SK-N-SH (cell line): ENCODE measurements at regions not wholly inside any gene's neighbourhood (a gene's known extent, or its start where the extent isn't known, plus 50 kb on each side); places are given as distances from the start of the nearest gene placed in this dataset.

Experiments
- CTCF ChIA-PET: fragments of 300-600, 350-600 bp; formaldehyde crosslinking; extraction: SDS; loops from one replicate; lab custom pipeline; 2021; lab: Yijun Ruan, JAX
- POLR2A ChIA-PET: fragments of 350-600 bp; sonication (Branson Sonifier 250); formaldehyde crosslinking; extraction: SDS; loops from one replicate; lab custom pipeline; 2020; ENCODE audit warnings: antibody characterized with exemption, inconsistent platforms; lab: Yijun Ruan, JAX
- DNase-seq: peaks from one replicate; pipeline ENCODE4 v3.0.0; 2012
- H2AFZ ChIP-seq: fragments of 200-600 bp; sonication (generic); 2 replicates; pipeline ENCODE4 v1.8.1; 2016; ENCODE audit warnings: antibody characterized with exemption, mild to moderate bottlenecking, low read depth
- H3F3A ChIP-seq: fragments of 200-600 bp; sonication (generic); replicated peaks from 2 replicates; pipeline ENCODE3; 2016; ENCODE audit warnings: antibody characterized with exemption, mild to moderate bottlenecking; ENCODE audit not compliant: insufficient read depth
- H3K27ac ChIP-seq, 2 experiments: fragments of 200-500 bp in 1 of 2; fragments of 200-600 bp in 1 of 2; sonication (Bioruptor generic) in 1 of 2; sonication (generic), shearing (Covaris generic) in 1 of 2; 2 replicates each; pipeline versions ENCODE4 v1.5.1 to v1.6.1; 2014 to 2016; ENCODE audit warnings: low read depth in 2 of 2, inconsistent platforms in 1 of 2, low read length in 1 of 2, mild to moderate bottlenecking in 1 of 2, mixed read lengths in 1 of 2
- H3K27me3 ChIP-seq: fragments of 200-600 bp; sonication (generic), shearing (Covaris generic); 2 replicates; pipeline ENCODE4 v1.6.1; 2016; ENCODE audit warnings: mixed run types; ENCODE audit not compliant: insufficient read depth
- H3K36me3 ChIP-seq, 2 experiments: fragments of 200-500 bp in 1 of 2; fragments of 200-600 bp in 1 of 2; sonication (Bioruptor generic) in 1 of 2; sonication (generic) in 1 of 2; replicated peaks in 1 of 2; 2 replicates each; pipeline versions ENCODE3 to v1.5.1; 2014 to 2016; ENCODE audit warnings: low read length in 1 of 2, mild to moderate bottlenecking in 1 of 2; ENCODE audit not compliant: insufficient read depth in 2 of 2, control insufficient read depth in 1 of 2
- H3K4me1 ChIP-seq, 2 experiments: fragments of 200-500 bp in 1 of 2; fragments of 200-600 bp in 1 of 2; sonication (Bioruptor generic) in 1 of 2; sonication (generic), shearing (Covaris generic) in 1 of 2; 2 replicates each; pipeline versions ENCODE4 v1.5.1 to v1.6.1; 2014 to 2016; ENCODE audit warnings: low read depth in 1 of 2, low read length in 1 of 2, mixed run types in 1 of 2; ENCODE audit not compliant: insufficient read depth in 2 of 2, control insufficient read depth in 1 of 2
- H3K4me2 ChIP-seq: fragments of 200-600 bp; sonication (generic), shearing (Covaris generic); 2 replicates; pipeline ENCODE4 v1.6.1; 2017; ENCODE audit warnings: mixed run types
- H3K4me3 ChIP-seq, 2 experiments: fragments of 200-500 bp in 1 of 2; fragments of 200-600 bp in 1 of 2; sonication (Bioruptor generic) in 1 of 2; sonication (generic), shearing (Covaris generic) in 1 of 2; 2 replicates each; pipeline versions ENCODE4 v1.5.1 to v1.8.1; 2014 to 2016; ENCODE audit warnings: low read depth in 2 of 2, inconsistent platforms in 1 of 2, low read length in 1 of 2, mild to moderate bottlenecking in 1 of 2, mixed read lengths in 1 of 2, moderate library complexity in 1 of 2
- H3K79me2 ChIP-seq: fragments of 200-600 bp; sonication (generic); 2 replicates; pipeline ENCODE4 v1.8.1; 2017; ENCODE audit warnings: mild to moderate bottlenecking; ENCODE audit not compliant: insufficient read depth
- H3K9ac ChIP-seq: fragments of 200-600 bp; sonication (generic); 2 replicates; pipeline ENCODE4 v1.6.1; 2017; ENCODE audit warnings: mixed run types
- H3K9me2 ChIP-seq: fragments of 200-600 bp; sonication (generic); 2 replicates; pipeline ENCODE4 v1.6.1; 2017; ENCODE audit warnings: mixed run types
- H3K9me3 ChIP-seq: fragments of 200-600 bp; sonication (generic); 2 replicates; pipeline ENCODE4 v1.6.1; 2017; ENCODE audit warnings: mixed run types, mild to moderate bottlenecking, moderate library complexity
- H4K20me1 ChIP-seq: fragments of 200-600 bp; sonication (generic); 2 replicates; pipeline ENCODE4 v1.6.1; 2017; ENCODE audit warnings: mild to moderate bottlenecking, mixed run types; ENCODE audit not compliant: insufficient read depth
- ELF1 ChIP-seq: IDR thresholded peaks from 2 replicates; pipeline ENCODE4 v1.4.0; 2012
- EP300 ChIP-seq, 2 experiments: IDR thresholded peaks; 2 replicates each; pipeline versions ENCODE4 v1.4.0 to v1.6.1; 2012; ENCODE audit warnings: borderline replicate concordance in 1 of 2, low read depth in 1 of 2, low read length in 1 of 2
- EZH2phosphoT487 ChIP-seq: fragments of 200-600 bp; sonication (generic); IDR thresholded peaks from 2 replicates; pipeline ENCODE4 v1.6.1; 2017; ENCODE audit warnings: low read depth, mixed run types, mild to moderate bottlenecking, antibody characterized with exemption, moderate library complexity, borderline replicate concordance
- FOXM1 ChIP-seq: IDR thresholded peaks from 2 replicates; pipeline ENCODE4 v1.4.0; 2012; ENCODE audit warnings: low read depth, mild to moderate bottlenecking
- GABPA ChIP-seq: IDR thresholded peaks from 2 replicates; pipeline ENCODE4 v1.4.0; 2012; ENCODE audit warnings: low read depth, mild to moderate bottlenecking
- JUND ChIP-seq: IDR thresholded peaks from 2 replicates; pipeline ENCODE4 v1.4.0; 2012
- MXI1 ChIP-seq: IDR thresholded peaks from 2 replicates; pipeline ENCODE4 v1.6.1; 2012; ENCODE audit warnings: mild to moderate bottlenecking, low read depth, low read length, improper control_type of control experiment
- NFIC ChIP-seq: IDR thresholded peaks from 2 replicates; pipeline ENCODE4 v1.4.0; 2012; ENCODE audit warnings: borderline replicate concordance
- NRF1 ChIP-seq: IDR thresholded peaks from 2 replicates; pipeline ENCODE4 v1.6.1; 2012; ENCODE audit warnings: low read depth, mild to moderate bottlenecking, low read length
- POLR2AphosphoS5 ChIP-seq: IDR thresholded peaks from 2 replicates; pipeline ENCODE4 v1.6.1; 2012; ENCODE audit warnings: low read depth, low read length
- RFX5 ChIP-seq: IDR thresholded peaks from 2 replicates; pipeline ENCODE4 v1.6.1; 2012; ENCODE audit warnings: mild to moderate bottlenecking, improper control_type of control experiment, low read length
- RXRA ChIP-seq: IDR thresholded peaks from 2 replicates; pipeline ENCODE4 v1.4.0; 2012; ENCODE audit warnings: low read depth, mild to moderate bottlenecking, borderline replicate concordance
- SMC3 ChIP-seq: IDR thresholded peaks from 2 replicates; pipeline ENCODE4 v1.6.1; 2012; ENCODE audit warnings: low read depth, low read length, improper control_type of control experiment
- TAF1 ChIP-seq: IDR thresholded peaks from 2 replicates; pipeline ENCODE4 v1.6.1; 2012; ENCODE audit warnings: low read depth, mild to moderate bottlenecking, low read length, moderate library complexity, borderline replicate concordance
- YY1 ChIP-seq: IDR thresholded peaks from 2 replicates; pipeline ENCODE4 v1.4.0; 2012; ENCODE audit warnings: low read depth, mild to moderate bottlenecking
- WGBS: methylation state at CpG from one replicate; pipeline ENCODE4 v1.1.6; 2017; ENCODE audit warnings: low lambda C conversion rate; 5-methylcytosine and 5-hydroxymethylcytosine counted together
- TF ChIP-seq, protein P1 (sequence below): fragments of 200-600 bp; sonication (generic); IDR thresholded peaks from 2 replicates; pipeline ENCODE4 v1.6.1; 2017; ENCODE audit warnings: antibody characterized with exemption, mild to moderate bottlenecking, moderate library complexity
- TF ChIP-seq, protein P2 (sequence below): IDR thresholded peaks from 2 replicates; pipeline ENCODE4; 2012
- TF ChIP-seq, protein P3 (sequence below): IDR thresholded peaks from 2 replicates; pipeline ENCODE4 v1.4.0; 2012; ENCODE audit warnings: low read depth
- TF ChIP-seq, protein P4 (sequence below): IDR thresholded peaks from 2 replicates; pipeline ENCODE4 v1.4.0; 2012; ENCODE audit warnings: low read depth, borderline replicate concordance
- TF ChIP-seq, protein P5 (sequence below): fragments of 150-350 bp; IDR thresholded peaks from 2 replicates; pipeline ENCODE4 v1.6.1; 2016; ENCODE audit warnings: mild to moderate bottlenecking, low read depth, low read length

- H3K9ac ChIP-seq, result no peak overlapping the region
- no peaks in the 10 kb centered on the region for H3K36me3 ChIP-seq
- H3K4me1 ChIP-seq, result no peaks in the 10 kb centered on the region; a peak in 1 of 4 replicates
- no peaks in the 10 kb centered on the region for H3K79me2 ChIP-seq
- DNase-seq, result no peak
- no peak overlapping the region for H2AFZ ChIP-seq
- no peak overlapping the region for H3K27ac ChIP-seq
- no peak overlapping the region for H3K4me2 ChIP-seq
- CTCF ChIA-PET, result interaction anchor here (1.3 to 2.1 kb wide), 4 partner anchors 10 to 278 kb away, joined by 3 to 18 read pairs (median 4); no protein-coding TSS in a partner anchor
- H3F3A ChIP-seq, result no peaks in the 10 kb centered on the region
- WGBS, result 53% methylated on average over 10 of the region's 13 CpGs
- no peak for TF ChIP-seq NFIC
- no peak for TF ChIP-seq MXI1
- TF ChIP-seq, protein P1, sequence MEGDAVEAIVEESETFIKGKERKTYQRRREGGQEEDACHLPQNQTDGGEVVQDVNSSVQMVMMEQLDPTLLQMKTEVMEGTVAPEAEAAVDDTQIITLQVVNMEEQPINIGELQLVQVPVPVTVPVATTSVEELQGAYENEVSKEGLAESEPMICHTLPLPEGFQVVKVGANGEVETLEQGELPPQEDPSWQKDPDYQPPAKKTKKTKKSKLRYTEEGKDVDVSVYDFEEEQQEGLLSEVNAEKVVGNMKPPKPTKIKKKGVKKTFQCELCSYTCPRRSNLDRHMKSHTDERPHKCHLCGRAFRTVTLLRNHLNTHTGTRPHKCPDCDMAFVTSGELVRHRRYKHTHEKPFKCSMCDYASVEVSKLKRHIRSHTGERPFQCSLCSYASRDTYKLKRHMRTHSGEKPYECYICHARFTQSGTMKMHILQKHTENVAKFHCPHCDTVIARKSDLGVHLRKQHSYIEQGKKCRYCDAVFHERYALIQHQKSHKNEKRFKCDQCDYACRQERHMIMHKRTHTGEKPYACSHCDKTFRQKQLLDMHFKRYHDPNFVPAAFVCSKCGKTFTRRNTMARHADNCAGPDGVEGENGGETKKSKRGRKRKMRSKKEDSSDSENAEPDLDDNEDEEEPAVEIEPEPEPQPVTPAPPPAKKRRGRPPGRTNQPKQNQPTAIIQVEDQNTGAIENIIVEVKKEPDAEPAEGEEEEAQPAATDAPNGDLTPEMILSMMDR, result no peak
- TF ChIP-seq EP300 (IDR thresholded peaks at IDR 0.05; ENCODE audit: borderline replicate concordance in 1 of 2, low read depth in 1 of 2, low read length in 1 of 2), result no peak
- TF ChIP-seq EZH2phosphoT487, result no peak
- TF ChIP-seq JUND, result no peak
- TF ChIP-seq, protein P2, sequence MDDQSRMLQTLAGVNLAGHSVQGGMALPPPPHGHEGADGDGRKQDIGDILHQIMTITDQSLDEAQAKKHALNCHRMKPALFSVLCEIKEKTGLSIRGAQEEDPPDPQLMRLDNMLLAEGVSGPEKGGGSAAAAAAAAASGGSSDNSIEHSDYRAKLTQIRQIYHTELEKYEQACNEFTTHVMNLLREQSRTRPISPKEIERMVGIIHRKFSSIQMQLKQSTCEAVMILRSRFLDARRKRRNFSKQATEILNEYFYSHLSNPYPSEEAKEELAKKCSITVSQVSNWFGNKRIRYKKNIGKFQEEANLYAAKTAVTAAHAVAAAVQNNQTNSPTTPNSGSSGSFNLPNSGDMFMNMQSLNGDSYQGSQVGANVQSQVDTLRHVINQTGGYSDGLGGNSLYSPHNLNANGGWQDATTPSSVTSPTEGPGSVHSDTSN, result no peak
- no peak for TF ChIP-seq TAF1
- TF ChIP-seq GABPA, result no peak
- TF ChIP-seq RXRA, result no peak
- no peak for TF ChIP-seq RFX5
- no peak for TF ChIP-seq SMC3
- no peak for TF ChIP-seq FOXM1
- no peak for TF ChIP-seq ELF1
- TF ChIP-seq POLR2AphosphoS5, result no peak
- TF ChIP-seq, protein P3, sequence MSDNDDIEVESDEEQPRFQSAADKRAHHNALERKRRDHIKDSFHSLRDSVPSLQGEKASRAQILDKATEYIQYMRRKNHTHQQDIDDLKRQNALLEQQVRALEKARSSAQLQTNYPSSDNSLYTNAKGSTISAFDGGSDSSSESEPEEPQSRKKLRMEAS, result no peak
- TF ChIP-seq, protein P4, sequence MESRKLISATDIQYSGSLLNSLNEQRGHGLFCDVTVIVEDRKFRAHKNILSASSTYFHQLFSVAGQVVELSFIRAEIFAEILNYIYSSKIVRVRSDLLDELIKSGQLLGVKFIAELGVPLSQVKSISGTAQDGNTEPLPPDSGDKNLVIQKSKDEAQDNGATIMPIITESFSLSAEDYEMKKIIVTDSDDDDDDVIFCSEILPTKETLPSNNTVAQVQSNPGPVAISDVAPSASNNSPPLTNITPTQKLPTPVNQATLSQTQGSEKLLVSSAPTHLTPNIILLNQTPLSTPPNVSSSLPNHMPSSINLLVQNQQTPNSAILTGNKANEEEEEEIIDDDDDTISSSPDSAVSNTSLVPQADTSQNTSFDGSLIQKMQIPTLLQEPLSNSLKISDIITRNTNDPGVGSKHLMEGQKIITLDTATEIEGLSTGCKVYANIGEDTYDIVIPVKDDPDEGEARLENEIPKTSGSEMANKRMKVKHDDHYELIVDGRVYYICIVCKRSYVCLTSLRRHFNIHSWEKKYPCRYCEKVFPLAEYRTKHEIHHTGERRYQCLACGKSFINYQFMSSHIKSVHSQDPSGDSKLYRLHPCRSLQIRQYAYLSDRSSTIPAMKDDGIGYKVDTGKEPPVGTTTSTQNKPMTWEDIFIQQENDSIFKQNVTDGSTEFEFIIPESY, result no peak
- no peak for TF ChIP-seq NRF1
- TF ChIP-seq, protein P5, sequence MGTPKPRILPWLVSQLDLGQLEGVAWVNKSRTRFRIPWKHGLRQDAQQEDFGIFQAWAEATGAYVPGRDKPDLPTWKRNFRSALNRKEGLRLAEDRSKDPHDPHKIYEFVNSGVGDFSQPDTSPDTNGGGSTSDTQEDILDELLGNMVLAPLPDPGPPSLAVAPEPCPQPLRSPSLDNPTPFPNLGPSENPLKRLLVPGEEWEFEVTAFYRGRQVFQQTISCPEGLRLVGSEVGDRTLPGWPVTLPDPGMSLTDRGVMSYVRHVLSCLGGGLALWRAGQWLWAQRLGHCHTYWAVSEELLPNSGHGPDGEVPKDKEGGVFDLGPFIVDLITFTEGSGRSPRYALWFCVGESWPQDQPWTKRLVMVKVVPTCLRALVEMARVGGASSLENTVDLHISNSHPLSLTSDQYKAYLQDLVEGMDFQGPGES, result no peak
- no peak for TF ChIP-seq YY1
- H3K9me2 ChIP-seq, result no peaks in the 10 kb centered on the region
- POLR2A ChIA-PET, result no interaction called here
- no peaks in the 10 kb centered on the region for H3K9me3 ChIP-seq
- no peaks in the 10 kb centered on the region for H3K27me3 ChIP-seq
- H3K4me3 ChIP-seq, result no peak overlapping the region
- H4K20me1 ChIP-seq, result no peaks in the 10 kb centered on the region
These were observed 152.1 kb downstream of the KLF13 start for GRCh38 chr15:31478702-31479221.
